Pons (tissue), 1 donor: ENCODE measurements at regions not wholly inside any gene's neighbourhood (a gene's known extent, or its start where the extent isn't known, plus 50 kb on each side); places are given as distances from the start of the nearest gene placed in this dataset.
"Not testable (repeated sequence)": the region's sequence is repeated elsewhere in the genome, so short reads cannot be mapped to it uniquely, and the experiment has no call there.

Source experiments
- DNase-seq: peaks from one replicate; pipeline ENCODE4 v3.0.0-alpha.2; 2016; ENCODE audit warnings: low spot score

GRCh38 chr13:104961246-104961645, 1574.2 kb downstream of the EFNB2 start:
- no peak for DNase-seq

GRCh38 chr13:104954210-104954609, 1581.3 kb downstream of the EFNB2 start:
- no peak for DNase-seq

DNA sequence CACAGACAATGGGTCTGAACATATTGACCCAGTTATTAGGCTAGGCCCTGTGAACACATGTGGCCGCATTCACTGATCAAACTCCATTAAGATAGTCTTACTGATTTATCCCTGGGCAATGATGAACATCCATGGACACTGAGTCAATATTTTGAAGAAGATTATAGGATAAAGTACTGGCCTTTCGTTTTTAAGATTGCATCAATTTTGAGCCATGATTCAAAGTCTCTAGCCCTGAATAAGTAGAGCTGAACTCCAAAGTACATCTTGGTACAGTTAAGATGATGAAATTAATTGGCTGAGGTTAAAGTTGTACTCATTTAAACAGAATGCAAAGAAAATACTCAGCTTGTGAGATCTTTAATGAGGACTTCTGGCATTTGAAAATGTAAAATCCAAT, 1581.9 kb downstream of the EFNB2 start:
- no peak for DNase-seq

GRCh38 chr13:104949840-104950740, 1585.4 kb downstream of the EFNB2 start:
- no peak for DNase-seq

GRCh38 chr13:104944176-104944575, 1591.3 kb downstream of the EFNB2 start:
- no peak for DNase-seq

GRCh38 chr13:104943331-104943730, 1592.1 kb downstream of the EFNB2 start:
- no peak for DNase-seq

DNA sequence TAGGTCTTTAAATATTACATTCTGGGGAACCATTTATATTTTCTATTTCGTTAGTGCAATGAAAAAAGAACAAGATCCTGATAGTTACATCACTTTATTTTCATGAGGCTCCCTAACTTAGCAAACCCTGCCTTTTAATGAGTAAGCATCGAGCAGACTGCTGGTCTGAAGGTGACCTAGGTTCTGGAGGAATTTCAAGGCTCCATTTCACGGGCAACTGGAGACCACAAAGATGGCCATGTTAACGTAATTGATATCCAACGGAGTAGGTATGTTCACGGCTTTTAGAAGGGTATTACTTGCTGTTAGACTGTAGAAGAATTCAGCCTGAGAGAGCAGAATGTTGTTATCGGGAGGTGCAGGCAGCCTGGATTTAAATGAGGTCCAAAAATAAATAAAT, 1597.6 kb downstream of the EFNB2 start:
- no peak for DNase-seq

GRCh38 chr13:104936304-104936703, 1599.2 kb downstream of the EFNB2 start:
- DNase-seq: no peak

- not testable (repeated sequence) for DNase-seq
Measured at GRCh38 chr13:104920513-104920912, 1614.9 kb downstream of the EFNB2 start.

DNA sequence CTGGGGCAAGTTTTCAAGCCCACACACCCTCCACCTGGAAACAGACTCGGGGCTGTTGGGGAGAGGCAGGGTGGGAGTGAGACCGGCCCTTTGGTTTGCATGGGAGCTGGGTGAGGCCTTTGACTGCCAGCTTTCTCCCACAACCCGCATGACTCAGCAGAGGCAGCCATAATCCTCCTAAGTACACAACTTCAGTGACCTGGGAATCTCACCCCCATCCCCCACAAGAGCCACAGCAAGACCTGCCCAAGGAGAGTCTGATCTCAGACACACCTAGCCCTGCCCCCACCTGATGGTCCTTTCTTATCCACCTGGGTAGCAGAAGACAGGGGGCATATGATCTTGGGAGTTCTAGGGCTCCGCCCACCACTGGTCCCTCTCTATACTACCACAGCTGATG, 1615.4 kb downstream of the EFNB2 start:
- no peak for DNase-seq

DNA sequence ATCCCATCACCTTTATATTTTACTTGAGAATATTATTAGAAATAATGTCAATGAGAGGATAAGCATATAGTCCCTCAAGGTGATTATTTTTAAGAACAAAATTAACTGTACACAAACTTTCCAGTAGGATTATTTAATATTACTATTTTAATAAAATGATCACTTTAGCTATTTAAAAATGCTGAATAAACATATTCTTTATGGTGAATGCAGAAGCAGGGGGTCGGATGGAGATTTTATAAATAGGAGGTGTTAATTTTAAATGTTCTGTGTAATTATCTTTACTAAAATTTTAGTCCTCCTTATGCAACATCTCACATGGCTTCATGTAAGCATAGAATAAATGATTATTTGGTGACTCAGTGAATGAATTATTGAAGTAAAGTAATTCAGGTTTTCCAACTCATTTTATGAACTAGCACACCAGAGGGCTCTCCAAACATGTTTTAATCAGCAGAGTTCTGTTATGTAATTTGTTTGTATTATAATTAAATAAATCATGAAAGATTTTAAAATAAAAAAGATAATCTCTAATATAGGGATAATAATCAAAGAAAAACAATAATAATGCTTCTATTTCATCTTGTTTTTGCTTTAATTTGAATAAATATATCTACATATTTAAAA, 1635.2 kb downstream of the EFNB2 start:
- no peak for DNase-seq

GRCh38 chr13:104898484-104898883, 1637.0 kb downstream of the EFNB2 start:
- DNase-seq: no peak

- DNase-seq: no peak
Measured at GRCh38 chr13:104895521-104895920, 1639.9 kb downstream of the EFNB2 start.

- DNase-seq: no peak
Measured at GRCh38 chr13:104875038-104875754, 1660.3 kb downstream of the EFNB2 start.

GRCh38 chr13:104872153-104872552, 1663.3 kb downstream of the EFNB2 start:
- no peak for DNase-seq

DNA sequence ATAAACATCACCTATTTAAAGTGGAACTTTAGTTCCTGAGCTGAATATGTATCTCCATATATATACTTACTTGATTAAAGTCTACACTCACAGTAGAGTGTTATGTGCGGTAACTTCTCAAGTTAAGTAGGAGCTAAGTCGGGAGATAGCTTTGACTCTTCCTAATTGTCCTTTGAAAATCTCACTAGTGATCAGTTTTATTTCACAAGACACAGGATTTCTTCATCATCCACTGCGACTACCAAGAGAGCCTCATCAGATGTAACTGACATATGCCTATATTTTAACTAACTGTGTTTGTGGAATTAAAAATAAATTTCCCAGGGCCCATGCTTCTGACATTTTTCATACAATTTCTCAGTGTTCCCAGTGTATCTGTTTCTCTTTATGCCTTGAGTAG, 1664.0 kb downstream of the EFNB2 start:
- DNase-seq: no peak

DNA sequence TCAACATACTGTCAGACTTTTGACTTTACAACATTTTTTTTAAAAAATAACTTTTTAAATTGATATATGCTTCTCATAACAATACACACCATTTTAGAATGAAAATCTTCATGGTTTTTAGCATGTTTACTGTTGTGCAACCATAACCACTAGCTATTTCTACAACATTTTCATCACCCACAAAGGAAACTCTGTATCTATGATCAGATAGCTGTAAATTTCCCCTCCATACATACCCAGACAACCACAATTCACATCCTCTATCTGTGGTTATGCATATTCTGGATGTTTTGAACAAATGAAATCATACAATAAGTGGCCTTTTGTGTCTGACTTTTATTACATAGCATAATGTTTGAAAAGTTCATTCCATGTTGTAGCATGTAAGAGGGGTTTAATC, 1666.0 kb downstream of the EFNB2 start:
- no peak for DNase-seq

DNA sequence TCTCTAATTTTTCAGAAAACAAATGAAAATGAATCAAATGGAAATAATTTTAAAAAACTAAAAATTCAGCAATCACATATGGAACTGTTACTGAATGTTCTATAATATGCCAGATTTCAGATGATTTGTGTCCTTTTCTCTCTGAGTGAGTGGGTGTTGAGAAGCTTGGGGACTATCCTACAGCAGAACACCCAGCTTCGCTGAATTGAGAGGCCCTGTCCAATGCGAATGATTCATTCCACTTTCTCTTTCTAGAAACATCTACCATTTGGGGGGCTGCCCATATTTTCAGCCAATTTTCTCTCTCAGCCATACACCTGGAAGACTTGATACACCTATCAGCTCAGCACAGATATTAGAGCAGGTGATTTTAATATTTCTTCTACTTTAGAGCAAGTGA, 1666.7 kb downstream of the EFNB2 start:
- DNase-seq: no peak

- DNase-seq: no peak
Measured at GRCh38 chr13:104855581-104855980, 1679.9 kb downstream of the EFNB2 start.

GRCh38 chr13:104854698-104855097, 1680.8 kb downstream of the EFNB2 start:
- no peak for DNase-seq

DNA sequence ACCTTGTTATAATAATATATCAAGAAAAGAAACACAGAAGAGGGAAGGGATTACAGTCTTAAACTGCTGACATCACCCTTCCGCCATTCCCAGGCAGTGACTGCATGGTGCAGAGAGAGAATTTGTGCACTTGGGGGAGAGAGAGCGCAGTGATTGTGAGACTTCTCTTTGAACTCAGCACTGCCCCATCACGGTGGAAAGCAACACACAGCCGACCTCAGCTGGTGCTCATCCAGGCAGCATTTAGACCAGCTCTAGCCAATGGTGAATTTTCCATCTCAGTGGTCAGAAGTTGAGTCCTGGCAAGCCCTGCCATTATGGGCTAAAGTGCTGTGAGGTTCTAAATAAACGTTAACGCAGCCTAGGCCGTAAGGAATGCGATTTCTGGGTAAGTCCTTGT, 1681.5 kb downstream of the EFNB2 start:
- no peak for DNase-seq

GRCh38 chr13:104847922-104848321, 1687.5 kb downstream of the EFNB2 start:
- DNase-seq: no peak

- no peak for DNase-seq
Measured at GRCh38 chr13:104843401-104843800, 1692.1 kb downstream of the EFNB2 start.
